ENCODE measurements at regions not wholly inside any gene's neighbourhood (a gene's known extent, or its start where the extent isn't known, plus 50 kb on each side); places are given as distances from the start of the nearest gene placed in this dataset.

DNA sequence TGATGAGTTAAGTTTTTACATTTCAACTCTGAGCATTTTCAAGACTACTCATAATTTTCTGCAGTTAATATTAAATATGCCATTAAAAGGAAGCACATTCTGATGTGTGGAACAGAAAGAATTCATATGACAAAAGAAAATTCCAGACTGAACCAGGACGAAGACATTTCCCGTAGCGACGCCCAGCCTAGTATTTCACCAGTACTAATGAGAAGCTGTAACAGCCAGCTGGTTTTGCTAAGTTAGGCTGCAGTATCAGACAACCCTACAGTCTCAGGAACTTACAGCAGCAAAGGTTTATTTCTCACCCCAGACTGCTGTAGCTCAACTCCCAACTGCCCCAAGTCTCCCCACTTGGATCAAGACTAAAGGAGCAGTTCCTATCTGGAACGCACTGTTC lies 91.6 kb downstream of the TMEM174 start:
- DNase-seq: no peak
- Histone ChIP-seq H3K4me3 (no peak overlapping the region), H3K9me3 (no peaks in the 10 kb centered on the region), H3K4me1 (ENCODE audit: insufficient read depth) (peaks cover 4% of the 10 kb centered on the region), H3K36me3 (no peaks in the 10 kb centered on the region), H3K27ac (no peak overlapping the region), H3K27me3 (no peaks in the 10 kb centered on the region)
- intact Hi-C loops (cut with DNase I): no loop called here
- no peak for TF ChIP-seq EP300 (IDR thresholded peaks at IDR 0.05)
- no peak for TF ChIP-seq POLR2A (IDR thresholded peaks at IDR 0.05)
- TF ChIP-seq, protein P1, sequence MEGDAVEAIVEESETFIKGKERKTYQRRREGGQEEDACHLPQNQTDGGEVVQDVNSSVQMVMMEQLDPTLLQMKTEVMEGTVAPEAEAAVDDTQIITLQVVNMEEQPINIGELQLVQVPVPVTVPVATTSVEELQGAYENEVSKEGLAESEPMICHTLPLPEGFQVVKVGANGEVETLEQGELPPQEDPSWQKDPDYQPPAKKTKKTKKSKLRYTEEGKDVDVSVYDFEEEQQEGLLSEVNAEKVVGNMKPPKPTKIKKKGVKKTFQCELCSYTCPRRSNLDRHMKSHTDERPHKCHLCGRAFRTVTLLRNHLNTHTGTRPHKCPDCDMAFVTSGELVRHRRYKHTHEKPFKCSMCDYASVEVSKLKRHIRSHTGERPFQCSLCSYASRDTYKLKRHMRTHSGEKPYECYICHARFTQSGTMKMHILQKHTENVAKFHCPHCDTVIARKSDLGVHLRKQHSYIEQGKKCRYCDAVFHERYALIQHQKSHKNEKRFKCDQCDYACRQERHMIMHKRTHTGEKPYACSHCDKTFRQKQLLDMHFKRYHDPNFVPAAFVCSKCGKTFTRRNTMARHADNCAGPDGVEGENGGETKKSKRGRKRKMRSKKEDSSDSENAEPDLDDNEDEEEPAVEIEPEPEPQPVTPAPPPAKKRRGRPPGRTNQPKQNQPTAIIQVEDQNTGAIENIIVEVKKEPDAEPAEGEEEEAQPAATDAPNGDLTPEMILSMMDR (IDR thresholded peaks at IDR 0.05): no peak
- 75 to 83% (median 80%) methylated on average over 5 of the region's 5 CpGs for WGBS, 3 donors

DNA sequence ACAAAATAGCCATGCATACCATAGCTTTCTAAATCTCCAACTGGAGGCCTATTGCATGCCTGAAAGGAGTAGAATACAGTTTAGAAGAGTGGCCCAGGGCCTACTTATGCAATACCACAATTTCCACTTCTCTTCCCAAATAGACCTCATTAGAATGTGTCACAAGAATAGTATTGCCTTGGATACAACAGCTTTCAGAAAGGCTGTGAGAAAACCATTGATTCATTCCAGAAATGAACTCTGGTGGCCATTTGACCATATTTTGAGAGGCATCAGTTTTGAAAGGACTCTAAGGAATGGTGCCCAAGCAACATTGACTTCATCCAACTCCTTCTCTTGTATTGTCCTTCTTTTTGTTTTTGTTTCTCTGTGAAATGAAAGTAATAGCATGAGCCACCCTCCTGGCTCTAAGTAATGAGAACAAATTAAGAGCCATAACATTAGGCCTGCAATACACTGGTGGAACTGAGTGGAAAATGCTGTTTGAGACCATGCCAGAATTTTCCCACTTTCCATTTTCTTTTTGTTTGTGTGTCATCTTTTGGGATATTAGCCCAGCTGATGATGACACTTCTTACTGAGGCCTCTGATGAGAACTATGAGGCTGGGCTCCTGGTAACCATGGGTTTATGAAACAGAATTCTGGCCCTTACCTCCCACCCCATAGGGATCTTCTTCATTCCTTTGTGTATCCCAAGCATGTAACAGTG lies 90.2 kb downstream of the TMEM174 start:
- TF ChIP-seq POLR2A (IDR thresholded peaks at IDR 0.05) (no peak), EP300 (IDR thresholded peaks at IDR 0.05) (no peak)
- TF ChIP-seq, protein P1 (IDR thresholded peaks at IDR 0.05): no peak
- Histone ChIP-seq H3K27me3 (no peaks in the 10 kb centered on the region), H3K27ac (no peak overlapping the region), H3K4me1 (ENCODE audit: insufficient read depth) (peaks cover 4% of the 10 kb centered on the region), H3K9me3 (no peaks in the 10 kb centered on the region), H3K4me3 (no peak overlapping the region), H3K36me3 (no peaks in the 10 kb centered on the region)
- no peak for DNase-seq
- intact Hi-C loops (cut with DNase I): no loop called here

GRCh38 chr5:73256862-73257261 lies 83.9 kb downstream of the TMEM174 start:
- no peaks in the 10 kb centered on the region for H3K9me3 ChIP-seq
- H3K4me3 ChIP-seq: no peak overlapping the region
- intact Hi-C loops (cut with DNase I): no loop called here
- DNase-seq: no peak
- TF ChIP-seq, protein P1 (IDR thresholded peaks at IDR 0.05): no peak
- TF ChIP-seq EP300 (IDR thresholded peaks at IDR 0.05) (no peak), POLR2A (IDR thresholded peaks at IDR 0.05) (no peak)
- no peaks in the 10 kb centered on the region for H3K36me3 ChIP-seq
- H3K27ac ChIP-seq: no peak overlapping the region
- H3K27me3 ChIP-seq: no peaks in the 10 kb centered on the region
- 70 to 80% (median 75%) methylated on average over 1 of the region's 1 CpG for WGBS, 3 donors
- no peaks in the 10 kb centered on the region for H3K4me1 ChIP-seq (ENCODE audit: insufficient read depth)

- Histone ChIP-seq H3K36me3 (no peaks in the 10 kb centered on the region), H3K4me1 (ENCODE audit: insufficient read depth) (no peaks in the 10 kb centered on the region), H3K27me3 (no peaks in the 10 kb centered on the region), H3K9me3 (no peaks in the 10 kb centered on the region), H3K4me3 (no peak overlapping the region), H3K27ac (no peak overlapping the region)
- no peak for DNase-seq
- WGBS, 3 donors: 85 to 91% (median 86%) methylated on average over 2 of the region's 2 CpGs
- intact Hi-C loops (cut with DNase I): no loop called here
- TF ChIP-seq EP300 (IDR thresholded peaks at IDR 0.05) (no peak), POLR2A (IDR thresholded peaks at IDR 0.05) (no peak)
- TF ChIP-seq, protein P1 (IDR thresholded peaks at IDR 0.05): no peak
These were observed 83.5 kb downstream of the TMEM174 start for GRCh38 chr5:73256462-73256861.

Data from ovary (tissue), 7 donors.